Mesenchymal stem cell (in vitro differentiated cells and primary cell): ENCODE measurements at regions not wholly inside any gene's neighbourhood (a gene's known extent, or its start where the extent isn't known, plus 50 kb on each side); places are given as distances from the start of the nearest gene placed in this dataset.
A peak's percentile ranks its signal among the peaks of the same experiment; 100 is the strongest.

ENCODE experiments used
- DNase-seq: peaks from one replicate; pipeline ENCODE4 v3.0.0-alpha.2; 2013
- H2AFZ ChIP-seq: one replicate; pipeline ENCODE4 v1.6.1; 2013; ENCODE audit warnings: low read depth, mild to moderate bottlenecking, control low read depth, inconsistent platforms, low read length, moderate library complexity
- H2AK5ac ChIP-seq: 2 replicates; pipeline ENCODE4 v1.6.1; 2013; ENCODE audit warnings: low read length, moderate library complexity, mild to moderate bottlenecking, inconsistent platforms; ENCODE audit not compliant: severe bottlenecking
- H2BK120ac ChIP-seq: one replicate; pipeline ENCODE4 v1.6.1; 2013; ENCODE audit warnings: low read depth, mild to moderate bottlenecking, inconsistent platforms, low read length, moderate library complexity
- H2BK12ac ChIP-seq, 2 experiments: one replicate each; pipeline ENCODE4 v1.6.1; 2013; ENCODE audit warnings: inconsistent platforms in 2 of 2, low read length in 2 of 2, mild to moderate bottlenecking in 2 of 2, moderate library complexity in 2 of 2, control low read depth in 1 of 2
- H2BK15ac ChIP-seq: one replicate; pipeline ENCODE4 v1.6.1; 2013; ENCODE audit warnings: mild to moderate bottlenecking, low read depth, inconsistent platforms; ENCODE audit not compliant: poor library complexity, severe bottlenecking
- H2BK5ac ChIP-seq: 2 replicates; pipeline ENCODE4 v1.6.1; 2013; ENCODE audit warnings: low read depth, mild to moderate bottlenecking, low read length, control low read depth, inconsistent platforms; ENCODE audit not compliant: poor library complexity, severe bottlenecking
- H3K14ac ChIP-seq, 2 experiments: one replicate each; pipeline ENCODE4 v1.6.1; 2013; ENCODE audit warnings: inconsistent platforms in 2 of 2, low read length in 2 of 2, control low read depth in 1 of 2, mild to moderate bottlenecking in 1 of 2, moderate library complexity in 1 of 2
- H3K18ac ChIP-seq, 2 experiments: one replicate each; pipeline ENCODE4 v1.6.1; 2013; ENCODE audit warnings: inconsistent platforms in 2 of 2, low read length in 2 of 2, control low read depth in 1 of 2, low read depth in 1 of 2, mild to moderate bottlenecking in 1 of 2
- H3K23ac ChIP-seq, 2 experiments: one replicate each; pipeline ENCODE4 v1.6.1; 2013; ENCODE audit warnings: inconsistent platforms in 2 of 2, low read length in 2 of 2, mild to moderate bottlenecking in 2 of 2, moderate library complexity in 2 of 2, control low read depth in 1 of 2
- H3K27ac ChIP-seq: 2 replicates; pipeline ENCODE4 v1.5.1; 2013; ENCODE audit warnings: mild to moderate bottlenecking, moderate library complexity, low read length, control low read depth, inconsistent platforms; ENCODE audit not compliant: poor library complexity, severe bottlenecking
- H3K27me3 ChIP-seq, 2 experiments: 2 replicates each; pipeline versions ENCODE4 v1.6.1 to v1.7.0; 2013; ENCODE audit warnings: low read length in 2 of 2, mild to moderate bottlenecking in 2 of 2, moderate library complexity in 2 of 2, control low read depth in 1 of 2, inconsistent platforms in 1 of 2; ENCODE audit not compliant: control insufficient read depth in 1 of 2, insufficient read depth in 1 of 2
- H3K36me3 ChIP-seq, 2 experiments: 2 replicates each; pipeline versions ENCODE4 v1.6.1 to v1.7.0; 2013; ENCODE audit warnings: low read length in 2 of 2, control low read depth in 1 of 2, inconsistent platforms in 1 of 2, low read depth in 1 of 2, mild to moderate bottlenecking in 1 of 2; ENCODE audit not compliant: insufficient read depth in 2 of 2, control insufficient read depth in 1 of 2
- H3K4ac ChIP-seq, 2 experiments: one replicate each; pipeline ENCODE4 v1.6.1; 2013; ENCODE audit warnings: inconsistent platforms in 2 of 2, low read length in 2 of 2, mild to moderate bottlenecking in 2 of 2, moderate library complexity in 2 of 2, control low read depth in 1 of 2, low read depth in 1 of 2
- H3K4me1 ChIP-seq: 2 replicates; pipeline ENCODE4 v1.6.1; 2013; ENCODE audit warnings: low read depth, low read length, control low read depth; ENCODE audit not compliant: control insufficient read depth, insufficient read depth
- H3K4me2 ChIP-seq: 2 replicates; pipeline ENCODE4 v1.6.1; 2013; ENCODE audit warnings: low read length, mild to moderate bottlenecking, inconsistent platforms; ENCODE audit not compliant: poor library complexity, severe bottlenecking
- H3K4me3 ChIP-seq, 2 experiments: 2 replicates each; pipeline versions ENCODE4 v1.5.1 to v1.7.0; 2013; ENCODE audit warnings: low read length in 2 of 2, mild to moderate bottlenecking in 2 of 2, control low read depth in 1 of 2, low read depth in 1 of 2; ENCODE audit not compliant: insufficient read depth in 1 of 2
- H3K79me1 ChIP-seq: replicated peaks from 2 replicates; pipeline ENCODE4 v1.6.1; 2013; ENCODE audit warnings: mild to moderate bottlenecking, control low read depth, low read length, inconsistent platforms; ENCODE audit not compliant: poor library complexity, severe bottlenecking
- H3K9ac ChIP-seq: 2 replicates; pipeline ENCODE4 v1.7.0; 2013; ENCODE audit warnings: mild to moderate bottlenecking, low read length, moderate library complexity
- H3K9me3 ChIP-seq: 2 replicates; pipeline ENCODE4 v1.7.0; 2013; ENCODE audit warnings: mild to moderate bottlenecking, low read length; ENCODE audit not compliant: control insufficient read depth
- H4K8ac ChIP-seq: one replicate; pipeline ENCODE4 v1.6.1; 2013; ENCODE audit warnings: inconsistent platforms, mild to moderate bottlenecking, low read length, moderate library complexity
- H4K91ac ChIP-seq: one replicate; pipeline ENCODE4 v1.6.1; 2013; ENCODE audit warnings: mild to moderate bottlenecking, low read length, inconsistent platforms
- WGBS: methylation state at CpG from one replicate; pipeline ENCODE4 v1.1.7; 2013; ENCODE audit warnings: mixed read lengths; 5-methylcytosine and 5-hydroxymethylcytosine counted together

GRCh38 chr1:94651076-94651475, 109.5 kb upstream of the F3 start:
- Histone ChIP-seq H3K4ac (peak overlapping the region in 1 of 2 experiments; percentile 64), H3K36me3 (no peaks in the 10 kb centered on the region), H3K23ac (no peak overlapping the region), H3K14ac (no peak overlapping the region), H2BK5ac (no peak overlapping the region), H3K27ac (no peak overlapping the region), H2BK120ac (peak overlapping the region; percentile 54), H3K79me1 (no peaks in the 10 kb centered on the region), H4K91ac (peak overlapping the region; percentile 85), H2AFZ (no peak overlapping the region), H4K8ac (peak overlapping the region; percentile 4), H2AK5ac (no peak overlapping the region), H2BK12ac (peak overlapping the region; percentile 37 to 38), H2BK15ac (no peak overlapping the region), H3K4me3 (no peak overlapping the region), H3K9ac (no peak overlapping the region), H3K4me2 (no peak overlapping the region), H3K4me1 (peaks cover 13% of the 10 kb centered on the region), H3K27me3 (peaks cover 0 to 5% of the 10 kb centered on the region in 2 experiments), H3K18ac (peak overlapping the region in 1 of 2 experiments; percentile 69), H3K9me3 (no peaks in the 10 kb centered on the region)
- no peak for DNase-seq
- WGBS = 100% methylated on average over 2 of the region's 2 CpGs

- Histone ChIP-seq H3K23ac (no peak overlapping the region), H2BK5ac (no peak overlapping the region), H3K4me1 (peaks cover 13% of the 10 kb centered on the region), H2AFZ (no peak overlapping the region), H3K9ac (no peak overlapping the region), H3K27me3 (peaks cover 0 to 5% of the 10 kb centered on the region in 2 experiments), H3K14ac (no peak overlapping the region), H4K91ac (no peak overlapping the region), H2BK15ac (no peak overlapping the region), H3K79me1 (no peaks in the 10 kb centered on the region), H3K4ac (no peak overlapping the region), H2BK120ac (no peak overlapping the region), H3K18ac (no peak overlapping the region), H3K36me3 (no peaks in the 10 kb centered on the region), H3K27ac (no peak overlapping the region), H2AK5ac (no peak overlapping the region), H3K4me3 (no peak overlapping the region), H3K4me2 (no peak overlapping the region), H3K9me3 (no peaks in the 10 kb centered on the region), H4K8ac (no peak overlapping the region), H2BK12ac (no peak overlapping the region)
- no peak for DNase-seq
- 88% methylated on average over 2 of the region's 2 CpGs for WGBS
Observed at GRCh38 chr1:94650301-94650700, 108.7 kb upstream of the F3 start.

- peaks cover 7% of the 10 kb centered on the region for H3K4me1 ChIP-seq
Observed at GRCh38 chr1:94648225-94649007, 106.9 kb upstream of the F3 start.

GRCh38 chr1:94646786-94647555, 105.4 kb upstream of the F3 start:
- 83% methylated on average over 5 of the region's 6 CpGs for WGBS
- Histone ChIP-seq H3K27me3 (no peaks in the 10 kb centered on the region), H2BK5ac (no peak overlapping the region), H3K4me1 (peaks cover 5% of the 10 kb centered on the region), H3K4me2 (no peak overlapping the region), H3K4ac (peak overlapping the region; percentile 86 to 94), H4K91ac (peak overlapping the region; percentile 64), H2BK120ac (peak overlapping the region; percentile 87), H3K4me3 (no peak overlapping the region), H3K23ac (peak overlapping the region in 1 of 2 experiments; percentile 23), H3K79me1 (no peaks in the 10 kb centered on the region), H3K9me3 (no peaks in the 10 kb centered on the region), H3K36me3 (no peaks in the 10 kb centered on the region), H2BK12ac (peak overlapping the region; percentile 91 to 97), H3K14ac (peak overlapping the region in 1 of 2 experiments; percentile 58), H3K27ac (peak overlapping the region; percentile 81), H2AFZ (no peak overlapping the region), H4K8ac (peak overlapping the region; percentile 91), H3K9ac (no peak overlapping the region), H2BK15ac (no peak overlapping the region), H2AK5ac (peak overlapping the region; percentile 93), H3K18ac (peak overlapping the region; percentile 85 to 96)
- DNase-seq = peak; percentile 40

More at GRCh38 chr1:94648225-94649007, 106.9 kb upstream of the F3 start:
- peak overlapping the region; percentile 73 for H2AK5ac ChIP-seq
- H3K27me3 ChIP-seq = no peaks in the 10 kb centered on the region
- H3K4me2 ChIP-seq = no peak overlapping the region
- peak overlapping the region; percentile 96 for H4K91ac ChIP-seq
- peak overlapping the region; percentile 44 to 89 for H3K18ac ChIP-seq
- H3K9me3 ChIP-seq = no peaks in the 10 kb centered on the region
- H3K36me3 ChIP-seq = no peaks in the 10 kb centered on the region
- peak overlapping the region; percentile 77 for H3K9ac ChIP-seq
- H4K8ac ChIP-seq = peak overlapping the region; percentile 85
- H2AFZ ChIP-seq = no peak overlapping the region
- peak overlapping the region in 1 of 2 experiments; percentile 52 for H3K4me3 ChIP-seq
- peak; percentile 94 for DNase-seq
- H3K23ac ChIP-seq = no peak overlapping the region
- peak overlapping the region; percentile 81 for H3K27ac ChIP-seq
- H2BK15ac ChIP-seq = no peak overlapping the region
- H2BK5ac ChIP-seq = peak overlapping the region; percentile 60
- H3K79me1 ChIP-seq = no peaks in the 10 kb centered on the region
- H2BK12ac ChIP-seq = peak overlapping the region in 1 of 2 experiments; percentile 7
- 71% methylated on average over 12 of the region's 14 CpGs for WGBS
- no peak overlapping the region for H3K14ac ChIP-seq
- peak overlapping the region; percentile 42 to 91 for H3K4ac ChIP-seq
- H2BK120ac ChIP-seq = peak overlapping the region; percentile 89
